GM23338 (cell line): ENCODE measurements at regions not wholly inside any gene's neighbourhood (a gene's known extent, or its start where the extent isn't known, plus 50 kb on each side); places are given as distances from the start of the nearest gene placed in this dataset.

Experiments used
- CTCF ChIP-seq, 2 experiments: fragments of 200-600 bp in 1 of 2; sonication (generic) in 1 of 2; conservative IDR thresholded peaks; 2 replicates each; pipeline versions ENCODE4 v1.5.1 to v1.6.1; 2016 to 2017; ENCODE audit warnings: antibody characterized with exemption in 2 of 2, low read depth in 2 of 2, mild to moderate bottlenecking in 2 of 2, moderate library complexity in 1 of 2
- JUNB ChIP-seq: IDR thresholded peaks from one replicate; pipeline ENCODE4 v1.6.1; 2016; ENCODE audit warnings: antibody characterized with exemption; ENCODE audit not compliant: unreplicated experiment
- POLR2AphosphoS5 ChIP-seq: IDR thresholded peaks from 2 replicates; pipeline ENCODE4 v1.6.1; 2016; ENCODE audit warnings: antibody characterized with exemption, low read depth

GRCh38 chr1:168789501-168789900, 60.5 kb upstream of the DPT start:
- TF ChIP-seq POLR2AphosphoS5 = no peak
- no peak for TF ChIP-seq CTCF (conservative IDR thresholded peaks at IDR 0.05; ENCODE audit: low read depth in 2 of 2)
- no peak for TF ChIP-seq JUNB
